Fibroblast of lung (primary cell): ENCODE measurements at regions not wholly inside any gene's neighbourhood (a gene's known extent, or its start where the extent isn't known, plus 50 kb on each side); places are given as distances from the start of the nearest gene placed in this dataset.

ENCODE experiments used
- DNase-seq, 2 donors: peaks; one replicate each; pipeline versions ENCODE4 v3.0.0 to v3.0.0-alpha.2; 2010; ENCODE audit warnings: low read depth in 2 of 2
- H2AFZ ChIP-seq: 2 replicates; pipeline ENCODE4 v1.5.1; 2012; ENCODE audit warnings: low read length, control low read depth, inconsistent platforms
- H3K27ac ChIP-seq: 2 replicates; pipeline ENCODE4 v1.5.1; 2011; ENCODE audit warnings: low read length, control low read depth; ENCODE audit not compliant: insufficient read depth
- H3K27me3 ChIP-seq: 2 replicates; pipeline ENCODE4 v1.5.1; 2011; ENCODE audit warnings: mild to moderate bottlenecking, low read length; ENCODE audit not compliant: control insufficient read depth, insufficient read depth
- H3K36me3 ChIP-seq: 2 replicates; pipeline ENCODE4 v1.5.1; 2011; ENCODE audit warnings: low read length; ENCODE audit not compliant: control insufficient read depth, insufficient read depth
- H3K4me1 ChIP-seq: 2 replicates; pipeline ENCODE4 v1.5.1; 2011; ENCODE audit warnings: low read length; ENCODE audit not compliant: control insufficient read depth, insufficient read depth; ENCODE audit errors: extremely low read depth
- H3K4me2 ChIP-seq: 2 replicates; pipeline ENCODE4 v1.5.1; 2011; ENCODE audit warnings: low read length, control low read depth; ENCODE audit not compliant: insufficient read depth; ENCODE audit errors: extremely low read depth
- H3K4me3 ChIP-seq, 4 experiments: fragments of 200-600 bp in 1 of 4; sonication (generic) in 1 of 4; replicated peaks in 1 of 4; 2 replicates each; pipeline ENCODE4 v1.5.1; 2011 to 2016; ENCODE audit warnings: low read length in 4 of 4, low read depth in 3 of 4, mild to moderate bottlenecking in 3 of 4, control low read depth in 2 of 4, inconsistent platforms in 1 of 4, mixed read lengths in 1 of 4; ENCODE audit not compliant: insufficient read depth in 1 of 4; ENCODE audit errors: control extremely low read depth in 1 of 4
- H3K79me2 ChIP-seq: 2 replicates; pipeline ENCODE4 v1.5.1; 2012; ENCODE audit warnings: mild to moderate bottlenecking, low read length, inconsistent platforms; ENCODE audit not compliant: control insufficient read depth, insufficient read depth
- H3K9ac ChIP-seq: 2 replicates; pipeline ENCODE4 v1.5.1; 2011; ENCODE audit warnings: mild to moderate bottlenecking, low read length, control low read depth; ENCODE audit not compliant: insufficient read depth
- H3K9me3 ChIP-seq: 2 replicates; pipeline ENCODE4 v1.5.1; 2012; ENCODE audit warnings: low read depth, low read length; ENCODE audit not compliant: control insufficient read depth, insufficient read depth
- H4K20me1 ChIP-seq: 2 replicates; pipeline ENCODE4 v1.5.1; 2011; ENCODE audit warnings: low read length; ENCODE audit not compliant: control insufficient read depth, insufficient read depth; ENCODE audit errors: extremely low read depth
- EZH2 ChIP-seq: IDR thresholded peaks from 2 replicates; pipeline ENCODE4 v1.5.1; 2012; ENCODE audit warnings: low read length, control low read depth, mild to moderate bottlenecking; ENCODE audit errors: missing control alignments
- TF ChIP-seq, protein P1 (sequence below), 2 donors: IDR thresholded peaks in 1 of 2; conservative IDR thresholded peaks in 1 of 2; 1 replicate in 1 of 2; 2 replicates in 1 of 2; pipeline ENCODE4 v1.5.1; 2011 to 2012; ENCODE audit warnings: low read length in 2 of 2, control low read depth in 1 of 2, inconsistent platforms in 1 of 2, low read depth in 1 of 2, mild to moderate bottlenecking in 1 of 2

- no peaks in the 10 kb centered on the region for H4K20me1 ChIP-seq
- H3K79me2 ChIP-seq: peaks cover 19% of the 10 kb centered on the region
- H3K9me3 ChIP-seq: no peaks in the 10 kb centered on the region
- peaks cover 21% of the 10 kb centered on the region for H3K4me1 ChIP-seq
- no peak for DNase-seq
- H3K4me2 ChIP-seq: no peak overlapping the region
- no peaks in the 10 kb centered on the region for H3K27me3 ChIP-seq
- no peak overlapping the region for H2AFZ ChIP-seq
- no peak overlapping the region for H3K9ac ChIP-seq
- no peak overlapping the region for H3K4me3 ChIP-seq
- TF ChIP-seq, protein P1, sequence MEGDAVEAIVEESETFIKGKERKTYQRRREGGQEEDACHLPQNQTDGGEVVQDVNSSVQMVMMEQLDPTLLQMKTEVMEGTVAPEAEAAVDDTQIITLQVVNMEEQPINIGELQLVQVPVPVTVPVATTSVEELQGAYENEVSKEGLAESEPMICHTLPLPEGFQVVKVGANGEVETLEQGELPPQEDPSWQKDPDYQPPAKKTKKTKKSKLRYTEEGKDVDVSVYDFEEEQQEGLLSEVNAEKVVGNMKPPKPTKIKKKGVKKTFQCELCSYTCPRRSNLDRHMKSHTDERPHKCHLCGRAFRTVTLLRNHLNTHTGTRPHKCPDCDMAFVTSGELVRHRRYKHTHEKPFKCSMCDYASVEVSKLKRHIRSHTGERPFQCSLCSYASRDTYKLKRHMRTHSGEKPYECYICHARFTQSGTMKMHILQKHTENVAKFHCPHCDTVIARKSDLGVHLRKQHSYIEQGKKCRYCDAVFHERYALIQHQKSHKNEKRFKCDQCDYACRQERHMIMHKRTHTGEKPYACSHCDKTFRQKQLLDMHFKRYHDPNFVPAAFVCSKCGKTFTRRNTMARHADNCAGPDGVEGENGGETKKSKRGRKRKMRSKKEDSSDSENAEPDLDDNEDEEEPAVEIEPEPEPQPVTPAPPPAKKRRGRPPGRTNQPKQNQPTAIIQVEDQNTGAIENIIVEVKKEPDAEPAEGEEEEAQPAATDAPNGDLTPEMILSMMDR (conservative IDR thresholded peaks at IDR 0.05 in 1 of 2, IDR thresholded peaks at IDR 0.05 in 1 of 2; ENCODE audit: low read depth in 1 of 2, low read length in 2 of 2): no peak
- TF ChIP-seq EZH2: no peak
- no peak overlapping the region for H3K27ac ChIP-seq
- H3K36me3 ChIP-seq: no peaks in the 10 kb centered on the region
Observed at GRCh38 chr16:85199069-85199725, 86.9 kb upstream of the CIBAR2 start.

GRCh38 chr16:85199880-85200279 is 87.6 kb upstream of the CIBAR2 start:
- no peak overlapping the region for H3K4me3 ChIP-seq
- H3K27me3 ChIP-seq: no peaks in the 10 kb centered on the region
- TF ChIP-seq, protein P1 (conservative IDR thresholded peaks at IDR 0.05 in 1 of 2, IDR thresholded peaks at IDR 0.05 in 1 of 2; ENCODE audit: low read depth in 1 of 2, low read length in 2 of 2): no peak
- TF ChIP-seq EZH2: no peak
- no peak overlapping the region for H3K4me2 ChIP-seq
- H3K9me3 ChIP-seq: no peaks in the 10 kb centered on the region
- peaks cover 21% of the 10 kb centered on the region for H3K4me1 ChIP-seq
- H3K9ac ChIP-seq: no peak overlapping the region
- H3K79me2 ChIP-seq: peaks cover 14% of the 10 kb centered on the region
- no peak overlapping the region for H2AFZ ChIP-seq
- no peak overlapping the region for H3K27ac ChIP-seq
- no peak for DNase-seq
- no peaks in the 10 kb centered on the region for H3K36me3 ChIP-seq
- H4K20me1 ChIP-seq: no peaks in the 10 kb centered on the region

DNA sequence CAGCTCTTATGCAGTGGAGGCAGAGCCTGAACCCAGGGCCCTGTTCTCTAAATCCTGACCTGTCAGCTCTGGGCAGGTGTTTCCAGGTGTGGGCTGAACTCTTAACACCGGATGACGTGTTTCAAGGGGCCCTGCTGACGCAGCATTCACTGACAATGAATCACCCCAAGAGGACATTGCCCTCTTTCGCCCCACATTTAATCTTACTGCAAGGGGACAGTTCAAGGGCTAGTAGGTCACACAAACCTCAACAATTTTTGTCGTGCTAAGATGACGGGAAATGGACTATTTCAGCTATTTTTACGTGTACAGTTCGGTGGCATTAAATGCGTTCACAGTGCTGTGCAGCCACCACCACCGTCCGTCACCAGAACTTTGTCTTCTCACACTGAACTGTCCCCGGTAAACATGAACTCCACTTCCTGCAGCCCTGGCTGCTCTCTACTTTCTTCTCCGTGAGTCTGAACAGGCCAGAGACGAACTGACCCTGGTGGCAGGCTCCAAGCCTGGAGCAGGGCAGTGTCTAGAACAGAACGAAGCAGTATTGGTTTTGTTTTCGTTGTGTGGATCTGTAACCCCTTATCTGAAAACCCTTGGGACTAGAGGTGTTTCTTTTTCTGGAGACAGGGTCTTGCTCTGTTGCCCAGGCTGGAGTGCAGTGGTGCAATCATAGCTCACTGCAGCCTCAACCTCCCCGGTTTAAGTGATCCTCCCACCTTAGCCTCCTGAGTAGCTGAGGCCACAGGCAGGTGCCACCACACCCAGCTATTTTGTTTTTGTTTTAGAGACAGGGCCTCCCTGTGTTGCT is 88.4 kb upstream of the CIBAR2 start:
- peak in 1 of 2 donors; percentile 42 for DNase-seq
- Histone ChIP-seq H3K4me1 (peaks cover 23% of the 10 kb centered on the region), H3K4me3 (no peak overlapping the region), H3K9ac (no peak overlapping the region), H3K36me3 (no peaks in the 10 kb centered on the region), H2AFZ (no peak overlapping the region), H3K79me2 (peaks cover 14% of the 10 kb centered on the region), H3K27me3 (no peaks in the 10 kb centered on the region), H3K9me3 (no peaks in the 10 kb centered on the region), H4K20me1 (no peaks in the 10 kb centered on the region), H3K4me2 (no peak overlapping the region), H3K27ac (no peak overlapping the region)
- TF ChIP-seq, protein P1 (conservative IDR thresholded peaks at IDR 0.05 in 1 of 2, IDR thresholded peaks at IDR 0.05 in 1 of 2; ENCODE audit: low read depth in 1 of 2, low read length in 2 of 2): no peak
- no peak for TF ChIP-seq EZH2
